ENCODE measurements at regions not wholly inside any gene's neighbourhood (a gene's known extent, or its start where the extent isn't known, plus 50 kb on each side); places are given as distances from the start of the nearest gene placed in this dataset.
A peak's percentile ranks its signal among the peaks of the same experiment; 100 is the strongest.

DNA sequence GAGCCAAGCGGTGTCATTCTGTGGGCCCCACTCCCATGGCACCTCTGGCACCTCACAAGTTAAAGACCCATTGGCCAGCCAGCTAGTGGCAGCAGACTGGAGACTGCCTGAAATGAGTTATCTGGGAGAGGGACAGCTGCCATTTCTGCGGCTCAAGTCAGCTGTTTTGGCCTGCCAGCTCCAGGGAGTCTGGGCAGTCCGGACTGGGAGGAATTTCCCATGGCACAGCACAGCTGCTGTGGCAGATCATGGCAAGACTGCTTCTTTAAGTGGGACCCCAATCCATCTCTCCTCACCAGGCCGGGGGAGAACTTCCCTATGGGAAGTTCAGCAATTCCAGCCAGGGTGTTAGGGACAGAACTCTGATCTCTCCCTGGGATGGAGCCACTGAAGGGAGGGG, 2187.6 kb upstream of the CELF4 start:
- DNase-seq: no peak

DNA sequence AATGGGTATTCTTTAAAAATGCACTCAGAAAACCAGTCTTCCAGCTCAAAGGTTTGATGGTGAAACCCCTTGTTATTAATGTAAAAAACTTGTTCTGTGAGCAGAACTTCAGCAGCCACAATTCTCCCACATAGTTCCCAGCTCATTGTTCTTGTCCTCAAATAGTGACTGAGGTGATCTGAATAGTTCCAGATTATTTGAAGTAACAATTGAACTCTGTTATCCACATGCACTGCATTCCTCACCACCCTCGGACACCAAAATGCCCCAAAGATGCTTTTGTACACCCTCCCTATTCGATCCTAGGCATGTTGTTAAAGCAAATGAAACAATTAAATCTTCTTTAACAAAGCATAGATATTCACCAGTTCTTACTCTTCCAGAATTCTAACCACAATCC, 2186.8 kb upstream of the CELF4 start:
- DNase-seq: no peak

DNA sequence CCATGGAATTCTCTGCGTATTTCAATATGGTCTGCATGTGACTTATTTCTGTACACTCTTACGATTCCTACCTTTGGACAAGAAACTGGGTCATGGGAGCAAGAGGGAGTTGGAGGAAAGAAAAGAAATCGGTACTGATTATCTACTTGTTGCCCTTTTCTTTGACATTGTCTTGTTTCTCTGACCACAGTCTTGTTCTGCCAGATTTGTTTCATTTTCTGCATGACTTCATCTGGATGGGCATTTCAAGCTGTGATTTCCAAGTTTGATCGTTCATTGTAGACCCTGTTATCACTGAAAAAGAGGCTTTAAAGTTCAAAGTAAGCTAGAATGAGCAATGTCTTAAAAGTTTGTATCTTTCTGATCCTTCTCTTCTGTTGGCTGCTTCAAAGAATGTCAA, 2186.3 kb upstream of the CELF4 start:
- no peak for DNase-seq

DNA sequence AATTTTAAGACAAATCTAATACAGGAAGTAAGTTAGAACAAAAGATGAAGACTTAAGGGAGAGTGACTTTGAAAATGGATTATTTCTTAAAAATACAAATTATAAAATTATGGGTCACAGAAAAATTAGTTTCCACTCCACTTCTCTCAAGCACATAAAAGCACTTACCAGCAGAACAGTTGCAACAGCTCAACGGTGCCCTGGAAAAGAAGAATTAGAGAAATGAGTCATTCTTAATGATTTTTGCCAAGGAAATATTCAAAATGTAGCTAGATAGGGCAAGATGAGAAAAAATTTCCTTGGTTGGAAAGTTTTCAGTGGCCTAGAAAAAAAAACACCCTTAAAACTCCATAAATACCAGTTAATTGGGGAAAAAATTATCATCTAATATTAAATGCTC, 2185.6 kb upstream of the CELF4 start:
- no peak for DNase-seq

DNA sequence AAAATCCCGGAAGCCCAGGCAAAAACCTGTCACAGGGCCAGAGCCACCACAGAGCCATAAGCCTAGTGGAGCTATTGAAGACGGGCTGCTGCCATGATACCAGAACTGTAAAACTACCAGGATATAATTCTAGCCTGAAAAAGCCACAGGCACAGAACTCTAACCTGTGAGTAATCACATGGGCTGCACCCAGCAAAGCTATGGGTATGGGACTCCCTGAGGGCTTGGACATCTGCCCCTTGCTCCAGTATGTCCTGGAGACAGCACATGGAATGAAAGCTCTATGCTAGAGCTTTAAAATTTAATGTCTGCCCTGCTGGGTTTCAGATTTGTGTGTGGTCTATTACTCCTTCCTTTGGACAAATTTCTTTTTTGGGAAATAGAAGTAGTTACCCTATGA, 2183.6 kb upstream of the CELF4 start:
- no peak for DNase-seq

DNA sequence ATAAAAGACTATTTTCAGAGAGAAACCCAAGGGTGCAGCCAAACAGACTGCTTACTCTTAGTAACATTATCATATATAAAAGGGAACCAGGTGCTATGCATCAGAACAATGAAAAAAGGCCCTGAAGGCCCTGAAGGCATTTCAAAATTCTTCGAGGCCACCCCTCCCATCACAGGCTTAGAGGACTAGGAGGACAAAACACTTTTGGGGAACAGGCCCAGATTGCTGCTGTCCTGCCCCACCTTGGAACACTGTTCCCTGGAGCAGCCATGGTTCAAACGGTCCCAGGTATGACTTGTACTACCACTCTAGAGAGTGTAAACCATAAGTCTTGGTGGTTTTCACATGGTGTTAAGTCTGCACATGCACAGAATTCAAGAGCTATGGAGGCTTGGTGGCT, 2183.1 kb upstream of the CELF4 start:
- no peak for DNase-seq

DNA sequence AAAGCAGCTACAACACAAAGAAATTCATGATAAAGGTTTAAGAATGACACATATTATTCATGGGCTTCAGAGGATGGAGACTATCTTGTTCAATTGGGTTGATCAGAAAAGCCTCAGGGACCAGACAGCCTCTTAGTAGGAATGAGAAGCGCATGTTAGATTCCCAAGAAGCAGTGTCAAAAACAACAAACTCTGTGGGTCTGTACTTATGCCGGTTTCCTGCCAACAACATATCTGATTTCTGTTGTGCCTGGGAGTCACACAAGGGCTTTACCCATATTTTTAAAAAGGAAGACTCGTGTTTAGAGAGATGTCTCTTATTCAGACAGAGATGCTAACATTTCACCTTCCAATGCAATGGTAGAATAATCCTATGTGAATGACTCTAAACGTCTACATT, 2180.6 kb upstream of the CELF4 start:
- no peak for DNase-seq

DNA sequence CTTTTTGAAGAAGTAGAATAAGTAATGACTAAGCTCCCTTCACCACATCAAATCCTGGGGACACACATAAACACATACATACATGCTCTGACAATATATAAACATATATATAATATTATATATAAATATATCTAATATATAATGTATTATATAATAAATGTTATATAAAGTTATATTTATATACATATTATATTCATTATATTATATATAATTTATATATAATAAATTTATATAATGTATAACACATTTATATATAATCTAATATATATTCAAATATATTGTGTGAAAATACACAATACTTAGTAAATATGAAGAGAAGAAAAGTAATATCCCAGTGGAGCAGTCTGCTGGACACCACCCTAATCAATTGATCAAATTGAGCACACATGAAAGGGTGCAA, 2177.9 kb upstream of the CELF4 start:
- DNase-seq: no peak

DNA sequence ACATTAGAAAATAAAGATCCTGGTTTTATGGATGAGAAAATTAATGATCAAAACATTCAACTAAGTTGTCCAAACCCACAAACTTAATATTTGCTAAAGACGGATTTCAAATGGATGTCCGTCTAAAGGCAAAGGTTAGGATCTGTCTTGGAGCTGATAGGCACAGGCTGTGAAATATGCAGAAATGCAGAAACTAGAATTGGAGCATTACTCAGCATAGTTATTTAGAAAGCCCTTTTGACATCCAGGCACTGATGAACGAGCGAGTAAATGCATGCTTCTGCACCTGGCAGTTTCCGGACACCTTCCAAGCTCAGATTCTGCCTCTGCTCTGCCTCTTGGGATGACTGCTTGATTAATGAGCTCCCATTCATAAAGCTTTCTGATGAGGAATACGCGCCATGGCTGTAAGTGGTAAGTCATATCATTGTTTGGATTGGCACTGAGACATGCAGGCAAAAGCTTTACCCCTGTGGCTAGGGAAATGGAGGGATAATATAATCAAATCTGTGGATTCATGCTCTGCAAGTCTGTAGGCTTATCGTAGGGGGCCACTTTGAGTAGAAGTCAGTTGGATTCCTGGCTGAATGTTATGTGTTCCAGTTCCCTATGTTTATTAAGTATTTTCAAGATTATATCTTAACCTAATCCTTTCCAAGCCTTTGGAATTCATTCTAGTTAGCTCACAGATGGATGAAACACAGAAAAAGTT, 2176.3 kb upstream of the CELF4 start:
- DNase-seq: no peak

DNA sequence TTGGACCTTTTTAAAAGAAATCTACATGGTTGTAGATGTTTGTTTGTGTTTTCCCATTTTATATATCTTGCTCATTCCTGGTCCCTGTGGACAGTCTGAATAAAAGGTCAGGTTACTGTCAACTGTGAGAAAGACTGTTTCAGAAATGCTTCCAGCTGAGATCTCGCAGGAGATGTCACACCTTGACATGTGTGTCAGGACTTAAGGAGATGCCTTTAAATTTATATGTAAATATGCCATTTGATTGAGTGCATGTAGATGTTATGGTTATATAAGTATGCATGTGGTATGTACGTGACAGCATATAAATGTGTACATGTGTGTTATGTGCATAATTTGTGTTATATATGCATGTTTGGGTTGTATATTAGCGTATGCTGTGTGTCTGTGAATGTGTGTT, 2172.3 kb upstream of the CELF4 start:
- no peak for DNase-seq

DNA sequence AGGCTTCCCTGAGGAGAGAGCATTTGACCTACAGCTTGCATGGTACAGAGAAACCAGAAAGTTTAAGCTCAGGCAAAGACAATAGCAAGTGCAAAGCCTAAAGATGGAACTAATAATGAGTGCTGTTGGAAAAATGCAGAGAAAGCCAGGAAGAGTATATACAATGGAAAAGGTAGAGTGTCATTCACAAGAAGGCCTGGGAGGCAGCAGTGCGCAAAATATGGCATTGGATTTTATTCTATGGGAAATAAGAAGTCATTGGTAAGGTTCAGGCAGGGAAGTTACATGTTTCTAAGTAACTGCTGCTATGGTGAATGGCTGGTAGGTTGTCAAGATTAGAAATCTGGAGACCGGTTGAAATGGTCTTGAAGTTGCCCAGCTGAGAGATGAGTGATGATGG, 2167.3 kb upstream of the CELF4 start:
- no peak for DNase-seq

DNA sequence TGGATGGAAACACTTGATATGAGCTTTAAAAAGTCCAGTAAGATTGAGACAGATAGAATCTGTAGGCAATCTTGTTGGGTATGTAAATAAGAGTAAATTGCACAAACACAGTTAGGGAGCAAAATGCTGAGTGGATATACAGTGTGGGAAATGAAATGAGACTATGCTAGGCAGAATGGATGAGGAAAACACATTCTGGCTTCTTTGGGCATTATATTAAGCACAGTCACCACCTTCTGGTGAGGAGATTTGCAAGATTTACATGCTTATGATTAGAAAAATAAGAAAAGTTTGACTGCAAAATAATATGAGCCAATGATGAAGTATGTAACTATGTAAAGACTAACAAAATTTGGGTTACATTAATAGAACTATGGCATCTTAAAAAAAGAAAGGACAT, 2165.0 kb upstream of the CELF4 start:
- DNase-seq: no peak

DNA sequence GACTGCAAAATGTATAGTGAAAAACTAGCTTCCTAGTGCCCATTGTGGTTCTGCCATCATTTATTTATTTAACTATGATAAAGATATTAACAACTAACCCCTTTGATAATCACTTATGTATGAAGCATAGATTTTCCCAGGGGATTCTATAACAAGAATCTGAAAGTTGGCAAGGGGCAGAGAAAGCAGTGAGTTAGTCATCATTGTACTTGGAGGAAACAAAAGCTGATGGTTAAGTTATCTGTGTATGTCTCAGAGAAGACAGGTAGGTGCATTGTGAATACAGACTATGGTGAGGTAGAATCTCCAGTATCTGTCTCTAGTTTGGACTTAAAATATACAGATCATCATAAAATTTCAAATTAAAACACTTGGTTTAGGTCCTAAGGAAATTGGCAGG, 2159.1 kb upstream of the CELF4 start:
- no peak for DNase-seq

DNA sequence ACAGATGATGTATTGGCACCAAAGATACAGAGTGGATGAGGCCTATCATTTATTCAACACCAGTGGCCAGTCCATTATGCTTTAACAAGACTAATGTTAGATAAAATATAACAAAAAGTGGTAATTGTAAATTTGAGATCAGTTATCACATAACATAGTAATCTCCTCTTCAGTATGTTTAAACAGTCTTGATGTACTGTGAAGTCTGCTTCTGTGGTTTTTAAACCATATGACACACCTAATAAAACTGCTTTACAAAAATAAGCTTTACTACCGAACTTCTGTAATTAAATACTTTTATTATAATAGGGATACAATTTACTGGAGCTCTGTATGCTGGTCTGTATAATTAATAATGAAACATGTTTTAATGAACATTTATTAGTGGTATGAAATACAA, 2156.1 kb upstream of the CELF4 start:
- DNase-seq: no peak

DNA sequence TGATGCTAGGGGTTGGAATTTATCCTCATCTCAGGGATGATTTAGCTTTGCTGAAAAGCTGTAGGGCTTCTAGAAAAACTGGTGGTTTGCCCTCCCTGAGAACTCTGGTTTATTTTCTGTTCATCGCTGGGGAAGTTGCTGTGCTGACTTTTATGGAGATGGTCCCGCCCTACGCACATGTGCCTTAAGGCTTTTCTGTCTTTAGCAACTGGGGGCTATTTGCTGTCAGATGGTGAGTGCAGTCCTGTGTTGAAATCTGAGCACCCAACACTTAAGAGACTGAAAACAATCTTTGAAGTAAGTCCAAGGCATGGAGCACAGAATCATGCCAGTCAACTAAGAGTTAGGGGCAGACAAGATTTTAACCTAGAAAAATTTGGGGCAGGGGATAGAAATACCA, 2148.4 kb upstream of the CELF4 start:
- DNase-seq: no peak

DNA sequence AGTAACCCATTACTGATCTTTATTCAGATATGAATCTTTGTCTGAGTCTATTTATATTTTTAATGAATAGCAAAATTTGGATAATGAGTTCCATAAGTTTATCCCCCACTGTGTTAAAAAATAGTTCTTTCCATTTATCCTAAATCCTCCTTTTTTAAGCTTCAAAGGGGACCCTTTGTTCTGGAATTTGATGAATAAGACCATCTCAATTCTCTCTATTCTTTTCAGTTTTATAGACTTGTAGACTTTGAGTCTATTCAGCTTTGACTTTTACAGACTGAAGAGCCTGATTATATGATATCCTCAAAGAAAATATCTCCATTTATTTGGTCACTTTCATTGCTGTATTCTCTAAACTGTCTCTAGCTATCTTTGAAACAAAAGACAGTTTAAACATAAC, 2146.1 kb upstream of the CELF4 start:
- DNase-seq: no peak

DNA sequence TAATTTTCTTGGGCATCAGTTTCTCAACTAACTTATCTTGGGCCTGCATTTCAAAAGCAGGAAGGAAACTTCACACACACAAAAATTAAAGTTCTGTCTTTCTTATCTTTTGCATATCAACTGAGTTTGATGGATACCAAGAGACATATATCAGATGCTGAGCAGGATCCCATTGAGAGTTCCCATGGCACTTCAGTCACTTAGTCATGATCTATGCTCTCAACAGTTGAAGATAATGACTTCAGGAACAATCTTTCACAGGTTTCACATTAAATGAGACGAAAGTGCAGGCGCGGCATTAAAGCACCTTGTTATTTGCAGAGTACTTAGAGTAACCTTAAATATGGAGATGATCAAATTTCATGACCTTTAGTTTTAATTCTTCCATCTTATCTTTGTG, 2139.8 kb upstream of the CELF4 start:
- DNase-seq: no peak

DNA sequence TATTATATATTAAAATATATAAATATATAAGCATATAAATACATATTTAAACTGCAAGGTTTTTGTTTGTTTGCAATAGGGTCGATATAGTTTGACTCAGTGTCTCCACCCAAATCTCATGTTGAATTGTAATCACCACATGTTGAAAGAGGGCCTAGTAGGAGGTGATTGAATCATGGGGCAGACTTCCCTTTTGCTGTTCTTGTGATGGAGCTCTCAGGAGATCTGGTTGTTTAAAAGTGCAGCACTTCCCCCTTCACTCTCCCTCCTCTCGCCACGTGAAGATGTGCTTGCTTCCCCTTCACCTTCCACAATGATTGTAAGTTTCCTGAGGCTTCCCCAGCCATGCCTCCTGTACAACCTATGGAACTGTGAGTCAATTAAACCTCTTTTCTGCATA, 2137.3 kb upstream of the CELF4 start:
- peak; percentile 24 to 32 for DNase-seq

DNA sequence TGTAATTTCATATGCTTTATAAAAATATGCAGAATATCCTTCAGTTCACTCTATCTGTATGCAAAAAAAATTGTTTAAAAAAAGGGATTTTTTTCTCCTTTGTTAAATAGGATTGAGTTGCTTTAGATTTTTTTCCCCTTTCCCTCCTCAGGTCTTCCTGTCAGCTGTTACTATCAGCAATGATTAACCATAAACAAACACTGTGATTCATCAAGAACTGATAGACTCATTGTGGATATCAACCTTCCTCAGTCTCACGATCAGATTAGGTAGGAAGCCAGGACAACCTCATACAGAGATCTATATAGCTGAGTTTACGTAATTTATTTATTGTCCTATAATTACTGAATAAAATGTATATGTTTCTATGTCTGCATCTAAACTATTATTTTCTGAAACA, 2136.2 kb upstream of the CELF4 start:
- no peak for DNase-seq

DNA sequence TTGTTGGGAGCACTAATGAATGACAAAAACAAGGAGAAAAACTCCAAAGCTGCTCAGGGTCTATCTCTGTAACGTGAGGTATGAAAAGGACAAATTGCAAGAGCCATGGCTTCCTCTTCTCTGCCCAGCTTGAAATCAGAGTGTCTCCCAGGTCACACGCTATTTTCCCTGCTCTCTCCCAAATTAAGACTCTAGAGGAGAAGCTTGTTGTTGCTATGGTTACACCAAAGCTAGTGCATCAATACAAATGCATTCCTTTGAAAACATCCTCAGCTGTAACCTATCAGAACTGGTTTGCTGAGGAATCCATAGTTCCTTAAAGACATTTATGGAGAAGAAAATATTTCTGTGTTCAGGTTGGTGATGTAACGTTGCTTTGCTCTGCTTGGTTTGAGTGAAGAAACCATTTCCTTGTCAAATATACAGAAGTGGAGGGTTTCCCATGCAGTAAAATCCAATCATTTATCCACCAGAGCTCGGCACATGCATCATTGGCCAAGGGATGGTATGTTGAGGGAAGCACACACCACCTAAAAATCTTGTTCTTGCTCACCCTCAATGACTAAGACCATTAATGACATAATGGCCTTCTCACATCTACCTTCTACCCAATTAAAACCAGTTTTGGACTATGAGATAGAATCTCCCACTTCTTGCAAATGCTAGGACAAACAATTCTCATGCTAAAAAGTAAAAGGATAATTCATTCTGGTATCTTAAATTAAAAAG, 2135.6 kb upstream of the CELF4 start:
- DNase-seq: no peak

DNA sequence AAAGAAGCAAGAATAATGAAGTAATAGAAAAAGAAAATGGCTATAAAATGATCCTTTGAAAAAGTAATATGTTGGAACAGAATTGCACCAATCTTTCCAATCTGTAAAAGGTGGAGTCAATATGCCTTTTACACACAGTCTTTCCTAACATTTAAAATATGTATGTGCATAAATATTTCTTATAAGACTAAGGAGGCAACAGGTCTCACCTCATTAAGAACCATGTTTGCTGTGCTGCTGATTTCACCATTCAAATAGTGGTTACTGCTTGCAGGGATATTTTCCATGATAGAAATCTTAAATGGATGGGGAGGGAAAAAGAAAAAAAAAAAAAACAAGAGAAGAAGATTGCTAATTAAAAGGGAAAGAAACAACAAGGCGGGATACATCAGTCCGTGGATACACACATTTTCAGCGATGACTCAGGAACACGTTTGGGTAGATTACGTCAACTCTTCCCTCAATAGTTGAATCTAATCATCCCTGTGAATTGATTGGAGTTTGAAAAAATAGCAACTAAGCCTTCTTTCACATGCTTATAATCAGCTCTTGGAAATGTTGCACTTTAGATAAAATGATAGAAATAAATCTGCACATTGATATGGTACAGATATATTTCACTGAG, 2133.9 kb upstream of the CELF4 start:
- DNase-seq: no peak

DNA sequence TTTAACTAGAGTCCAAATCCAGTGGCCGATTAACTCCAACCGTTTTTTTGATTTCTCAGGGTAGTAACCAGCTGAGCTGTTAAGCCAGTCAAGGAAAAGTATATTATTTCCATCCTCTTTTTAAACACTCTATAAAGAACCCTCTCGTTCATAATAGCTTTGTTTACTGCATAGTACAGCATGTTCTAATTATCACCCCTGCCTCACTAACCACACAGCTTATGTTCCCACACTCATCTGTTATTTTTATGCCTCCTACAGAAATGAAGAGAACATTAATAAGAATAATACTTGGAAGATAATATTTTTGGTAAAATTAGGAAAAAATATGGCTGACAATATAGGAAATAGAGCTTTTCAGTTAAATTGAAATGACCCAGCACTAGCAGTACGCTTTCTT, 2132.8 kb upstream of the CELF4 start:
- DNase-seq: no peak

DNA sequence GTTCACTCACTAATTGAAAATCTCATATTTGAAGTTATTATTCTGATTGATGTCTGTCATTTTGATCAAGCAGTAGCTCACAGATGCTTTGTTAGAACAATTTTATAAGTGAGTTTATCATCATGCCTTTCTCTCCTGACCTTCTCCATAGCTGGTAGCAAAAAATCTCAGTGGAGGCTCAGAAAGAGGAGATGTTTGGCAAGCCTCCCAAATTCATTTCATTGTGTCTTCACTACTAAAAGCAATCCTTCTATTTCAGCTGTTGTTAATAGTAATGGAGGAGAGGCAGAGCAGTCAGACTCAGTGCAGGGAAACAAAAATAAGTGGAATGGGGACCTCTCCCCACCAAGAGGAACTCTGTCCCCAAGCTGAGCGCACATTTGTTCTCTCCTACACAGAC, 2127.8 kb upstream of the CELF4 start:
- no peak for DNase-seq

DNA sequence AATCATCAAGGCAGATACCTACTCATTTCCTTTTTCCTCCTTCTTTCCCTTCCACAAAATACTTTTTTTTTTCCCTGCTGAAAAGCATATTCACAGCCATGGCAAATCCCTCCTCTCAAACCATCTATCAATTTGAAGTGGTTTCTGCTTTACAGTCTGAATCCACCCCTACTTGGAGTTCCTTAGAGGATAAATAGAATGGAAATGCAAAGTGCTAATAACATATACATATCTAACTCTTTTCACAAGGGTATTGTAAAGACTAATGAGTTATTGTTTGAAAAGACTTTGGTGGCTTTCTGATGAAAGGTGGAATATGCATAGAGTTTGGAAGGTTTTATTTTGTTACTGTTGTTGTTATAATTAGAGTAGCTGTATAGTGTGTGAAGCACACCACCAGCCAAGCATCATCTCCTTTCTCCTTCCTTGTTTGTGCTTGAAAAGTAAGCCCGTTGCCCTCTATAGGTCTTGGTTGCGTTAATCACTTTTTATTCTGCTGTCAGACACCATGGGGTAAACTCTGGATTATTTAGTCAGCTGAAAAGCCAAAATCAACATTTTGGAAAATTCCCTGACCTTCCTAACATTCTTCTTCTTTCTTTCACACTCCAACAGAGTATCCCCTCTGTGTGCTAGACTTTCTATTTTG, 2126.9 kb upstream of the CELF4 start:
- no peak for DNase-seq
